Retinal pigment epithelial cell (primary cell): ENCODE measurements at regions not wholly inside any gene's neighbourhood (a gene's known extent, or its start where the extent isn't known, plus 50 kb on each side); places are given as distances from the start of the nearest gene placed in this dataset.
"Not testable (repeated sequence)": the region's sequence is repeated elsewhere in the genome, so short reads cannot be mapped to it uniquely, and the experiment has no call there.

Experiments used
- DNase-seq: peaks from one replicate; pipeline ENCODE4 v3.0.0-alpha.2; 2010; ENCODE audit warnings: low read depth
- H3K4me3 ChIP-seq: 2 replicates; pipeline ENCODE4 v1.5.1; 2011; ENCODE audit warnings: mild to moderate bottlenecking, low read length, control low read depth, moderate library complexity
- TF ChIP-seq, protein P1 (sequence below): conservative IDR thresholded peaks from 2 replicates; pipeline ENCODE4 v1.5.1; 2011; ENCODE audit warnings: low read depth, low read length, control low read depth, inconsistent platforms

DNA sequence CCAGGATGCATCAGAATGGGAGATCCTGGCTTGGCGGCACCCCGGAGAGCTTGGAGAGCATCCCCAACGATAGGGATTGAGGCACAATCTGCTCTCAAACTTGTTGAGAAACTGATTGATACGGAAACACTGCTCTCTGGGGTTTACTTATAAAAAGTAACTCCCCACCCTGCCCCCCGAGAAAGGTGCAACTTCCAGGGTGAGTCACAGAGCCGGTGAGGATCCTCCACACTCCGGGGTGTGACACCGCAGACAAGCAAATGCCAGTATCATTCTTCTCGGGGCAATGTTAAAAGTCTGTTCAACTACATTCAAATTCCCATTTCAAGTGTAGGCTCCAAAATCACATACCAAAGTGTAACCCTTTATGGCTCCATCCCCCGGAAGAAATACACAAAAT lies 84.4 kb upstream of the MLN start:
- TF ChIP-seq, protein P1, sequence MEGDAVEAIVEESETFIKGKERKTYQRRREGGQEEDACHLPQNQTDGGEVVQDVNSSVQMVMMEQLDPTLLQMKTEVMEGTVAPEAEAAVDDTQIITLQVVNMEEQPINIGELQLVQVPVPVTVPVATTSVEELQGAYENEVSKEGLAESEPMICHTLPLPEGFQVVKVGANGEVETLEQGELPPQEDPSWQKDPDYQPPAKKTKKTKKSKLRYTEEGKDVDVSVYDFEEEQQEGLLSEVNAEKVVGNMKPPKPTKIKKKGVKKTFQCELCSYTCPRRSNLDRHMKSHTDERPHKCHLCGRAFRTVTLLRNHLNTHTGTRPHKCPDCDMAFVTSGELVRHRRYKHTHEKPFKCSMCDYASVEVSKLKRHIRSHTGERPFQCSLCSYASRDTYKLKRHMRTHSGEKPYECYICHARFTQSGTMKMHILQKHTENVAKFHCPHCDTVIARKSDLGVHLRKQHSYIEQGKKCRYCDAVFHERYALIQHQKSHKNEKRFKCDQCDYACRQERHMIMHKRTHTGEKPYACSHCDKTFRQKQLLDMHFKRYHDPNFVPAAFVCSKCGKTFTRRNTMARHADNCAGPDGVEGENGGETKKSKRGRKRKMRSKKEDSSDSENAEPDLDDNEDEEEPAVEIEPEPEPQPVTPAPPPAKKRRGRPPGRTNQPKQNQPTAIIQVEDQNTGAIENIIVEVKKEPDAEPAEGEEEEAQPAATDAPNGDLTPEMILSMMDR: no peak
- no peak overlapping the region for H3K4me3 ChIP-seq
- DNase-seq: no peak

DNA sequence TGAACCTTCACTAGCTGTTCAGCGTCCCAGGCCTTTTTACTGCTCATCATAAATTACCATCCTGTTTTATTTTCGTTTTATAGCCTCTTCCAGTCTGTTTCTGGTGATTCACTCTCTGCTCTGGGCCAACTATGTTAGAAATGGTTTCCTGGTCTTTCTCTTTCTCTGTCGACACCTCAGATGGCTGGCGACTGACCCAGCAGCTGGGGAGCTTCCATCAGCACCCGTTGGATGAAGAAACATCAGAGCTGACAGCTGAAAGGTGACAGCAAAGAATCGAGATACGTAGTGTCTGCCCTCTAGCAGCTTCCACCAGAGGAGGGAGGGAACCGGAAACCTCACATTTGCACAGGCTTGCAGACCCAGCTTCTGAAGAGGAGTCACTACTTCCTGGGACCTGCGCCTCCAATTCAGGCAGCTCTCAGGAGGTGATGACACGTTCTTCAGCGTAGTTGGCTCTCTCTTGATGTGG lies 82.9 kb upstream of the MLN start:
- no peak overlapping the region for H3K4me3 ChIP-seq
- DNase-seq: no peak
- TF ChIP-seq, protein P1: no peak

DNA sequence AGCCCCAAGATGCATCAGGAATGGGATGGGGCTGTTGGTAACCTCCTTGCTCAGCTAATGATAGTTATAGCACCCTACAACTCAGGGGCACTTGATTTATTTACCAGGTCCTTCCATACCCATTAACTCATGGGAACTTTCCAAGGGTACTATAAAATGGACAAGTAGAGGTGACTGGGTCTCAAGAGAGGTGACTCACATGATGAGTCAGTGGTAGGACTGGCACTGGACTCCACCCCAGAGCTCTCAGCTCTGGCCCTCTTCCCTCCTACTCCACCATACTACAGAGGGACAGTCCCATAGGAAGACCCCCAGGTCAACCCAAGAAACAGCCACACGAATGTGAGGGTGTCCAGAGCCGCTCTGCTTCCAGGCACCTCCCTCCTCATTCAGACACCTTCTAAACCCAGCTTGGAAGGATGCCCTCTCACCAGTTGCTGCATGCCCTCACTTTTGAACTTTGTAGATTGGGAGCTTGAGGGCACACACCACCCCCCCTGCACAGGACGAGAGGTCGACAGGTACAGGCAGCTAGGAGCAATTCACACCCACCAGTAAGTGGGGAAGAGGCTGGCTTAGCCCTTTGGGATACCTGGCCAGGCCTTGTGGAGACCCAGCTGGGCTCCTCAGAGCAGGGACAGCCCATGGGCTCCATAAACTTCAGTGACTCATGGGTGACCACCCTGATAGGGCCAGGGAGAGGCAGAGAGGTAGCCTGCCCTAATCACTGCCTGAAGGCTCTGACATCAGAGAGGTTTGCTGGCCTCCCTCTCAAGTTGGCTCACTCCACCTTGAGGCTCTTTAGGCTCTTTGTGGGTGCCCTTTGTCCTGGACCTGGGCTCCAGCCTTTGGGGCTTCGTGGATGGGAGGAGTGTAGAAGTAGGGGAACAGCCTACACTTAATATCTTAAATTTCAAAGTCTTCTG lies 81.6 kb upstream of the MLN start:
- no peak overlapping the region for H3K4me3 ChIP-seq
- no peak for DNase-seq
- TF ChIP-seq, protein P1: no peak

DNA sequence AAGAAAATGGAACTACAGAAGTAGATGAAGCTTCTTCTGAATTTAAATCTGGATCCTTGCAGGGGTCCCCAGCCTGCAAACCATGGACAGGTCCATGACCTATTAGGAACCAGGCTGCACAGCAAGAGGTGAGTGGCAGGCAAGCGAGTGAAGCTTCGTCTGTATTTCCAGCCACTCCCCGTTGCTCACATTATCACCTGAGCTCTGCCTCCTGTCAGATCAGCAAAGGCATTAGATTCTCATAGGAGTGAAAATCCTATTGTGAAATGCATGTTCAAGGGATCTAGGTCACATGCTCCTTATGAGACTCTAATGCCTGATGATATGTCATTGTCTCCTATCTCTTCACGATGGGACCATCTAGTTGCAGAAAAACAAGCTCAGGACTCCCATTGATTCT lies 79.8 kb upstream of the MLN start:
- DNase-seq, H3K4me3 ChIP-seq: not testable (repeated sequence)

DNA sequence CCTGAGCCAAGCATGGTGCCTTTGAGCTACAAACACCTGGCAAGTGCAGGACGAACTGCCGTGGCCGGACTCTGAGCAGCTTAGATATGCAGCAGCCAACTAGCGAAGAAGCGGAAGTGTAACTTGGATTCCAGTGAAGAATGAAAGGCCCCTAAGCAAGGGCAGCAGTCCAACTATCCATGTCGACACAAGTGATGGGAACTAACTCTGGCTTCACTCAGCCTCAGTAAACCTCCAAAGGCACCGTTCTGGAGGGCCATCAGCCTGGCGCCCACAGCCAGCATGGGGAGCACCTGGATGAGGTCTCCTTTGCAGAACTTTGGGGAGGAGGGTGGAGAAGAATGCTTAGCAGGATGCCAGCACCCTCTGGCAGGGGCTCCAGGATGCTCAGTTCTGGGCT lies 78.4 kb upstream of the MLN start:
- DNase-seq: no peak
- H3K4me3 ChIP-seq: no peak overlapping the region
- TF ChIP-seq, protein P1: no peak

DNA sequence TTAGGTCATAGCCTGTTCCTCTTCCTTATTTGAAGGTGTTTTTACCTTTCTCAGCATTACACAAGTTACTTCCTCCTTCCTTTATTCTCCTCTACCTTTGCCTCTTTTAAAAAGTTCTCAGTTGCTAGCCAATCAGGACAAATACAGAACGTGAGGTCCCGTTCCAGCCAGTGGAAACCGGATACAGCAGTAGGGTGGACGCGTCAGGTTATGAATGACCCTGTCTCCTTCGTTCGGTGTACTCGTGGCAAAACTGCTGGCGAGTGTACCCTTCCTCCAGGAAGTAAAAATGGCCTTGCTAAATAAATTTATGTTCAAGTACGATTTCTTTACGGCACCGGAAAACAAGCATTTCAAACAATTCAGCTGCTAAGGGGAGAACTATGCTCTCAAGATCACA lies 77.0 kb upstream of the MLN start:
- TF ChIP-seq, protein P1: no peak
- no peak for DNase-seq
- H3K4me3 ChIP-seq: no peak overlapping the region

DNA sequence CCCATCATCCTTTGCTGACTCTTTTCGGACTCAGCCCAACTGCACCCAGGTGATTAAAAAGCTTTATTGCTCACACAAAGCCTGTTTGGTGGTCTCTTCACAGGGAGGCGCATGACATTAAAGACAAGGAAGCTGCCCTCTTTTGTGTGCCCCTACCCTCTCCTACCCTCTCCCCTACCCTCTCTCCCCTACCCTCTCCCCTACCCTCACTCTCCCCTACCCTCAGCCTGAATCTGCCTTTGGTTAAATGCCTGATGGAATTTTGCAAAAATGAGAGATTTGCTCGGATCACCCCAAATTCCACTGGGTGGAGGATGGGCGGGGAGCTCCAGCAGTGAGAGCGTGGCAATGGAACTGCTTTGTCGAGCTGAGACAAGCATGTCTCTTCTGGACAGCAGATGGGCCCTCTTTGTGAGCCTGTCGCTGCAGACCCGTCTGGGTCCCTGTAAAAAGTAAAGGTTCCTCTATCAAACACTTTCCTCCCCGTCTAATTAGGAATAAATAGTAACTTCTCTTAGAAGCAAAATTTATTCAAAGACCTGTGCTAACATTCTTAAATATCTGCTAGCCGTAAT lies 76.4 kb upstream of the MLN start:
- no peak overlapping the region for H3K4me3 ChIP-seq
- TF ChIP-seq, protein P1: no peak
- no peak for DNase-seq
